HCT116 (cell line): ENCODE measurements at regions not wholly inside any gene's neighbourhood (a gene's known extent, or its start where the extent isn't known, plus 50 kb on each side); places are given as distances from the start of the nearest gene placed in this dataset.

Source experiments
- CBX3 ChIP-seq: IDR thresholded peaks from 2 replicates; pipeline ENCODE4 v1.6.1; 2012; ENCODE audit warnings: low read depth
- CEBPB ChIP-seq: IDR thresholded peaks from 2 replicates; pipeline ENCODE4 v1.6.1; 2012; ENCODE audit warnings: low read depth
- FOSL1 ChIP-seq: IDR thresholded peaks from 2 replicates; pipeline ENCODE4 v1.6.1; 2012; ENCODE audit warnings: low read depth
- JUND ChIP-seq: IDR thresholded peaks from 2 replicates; pipeline ENCODE4 v1.6.1; 2012
- POLR2A ChIP-seq: IDR thresholded peaks from 2 replicates; pipeline ENCODE4 v1.7.0; 2011; ENCODE audit warnings: borderline replicate concordance; ENCODE audit not compliant: insufficient read depth, insufficient read length; ENCODE audit errors: extremely low read depth
- POLR2AphosphoS5 ChIP-seq: IDR thresholded peaks from 2 replicates; pipeline ENCODE4 v1.6.1; 2011; ENCODE audit warnings: mild to moderate bottlenecking, low read depth, low read length, moderate library complexity
- ZFX ChIP-seq: fragments of 450-650 bp; IDR thresholded peaks from 2 replicates; pipeline ENCODE4 v1.6.1; 2017
- TF ChIP-seq, protein P1 (sequence below): IDR thresholded peaks from 2 replicates; pipeline ENCODE4 v1.6.1; 2012; ENCODE audit warnings: low read depth
- TF ChIP-seq, protein P2 (sequence below), 3 experiments: fragments of 200-600 bp in 1 of 3; sonication (generic) in 1 of 3; IDR thresholded peaks in 2 of 3; conservative IDR thresholded peaks in 1 of 3; 2 replicates each; pipeline ENCODE4 v1.5.1; 2012 to 2017; ENCODE audit warnings: low read depth in 2 of 3, low read length in 2 of 3, antibody characterized with exemption in 1 of 3, borderline replicate concordance in 1 of 3, control low read depth in 1 of 3, mild to moderate bottlenecking in 1 of 3, mixed read lengths in 1 of 3, mixed run types in 1 of 3, moderate library complexity in 1 of 3; ENCODE audit not compliant: insufficient read depth in 1 of 3
- TF ChIP-seq, protein P3 (sequence below): IDR thresholded peaks from 2 replicates; pipeline ENCODE4 v1.6.1; 2011; ENCODE audit warnings: mild to moderate bottlenecking, low read length, moderate library complexity; ENCODE audit not compliant: insufficient replicate concordance; ENCODE audit errors: extremely low read depth

DNA sequence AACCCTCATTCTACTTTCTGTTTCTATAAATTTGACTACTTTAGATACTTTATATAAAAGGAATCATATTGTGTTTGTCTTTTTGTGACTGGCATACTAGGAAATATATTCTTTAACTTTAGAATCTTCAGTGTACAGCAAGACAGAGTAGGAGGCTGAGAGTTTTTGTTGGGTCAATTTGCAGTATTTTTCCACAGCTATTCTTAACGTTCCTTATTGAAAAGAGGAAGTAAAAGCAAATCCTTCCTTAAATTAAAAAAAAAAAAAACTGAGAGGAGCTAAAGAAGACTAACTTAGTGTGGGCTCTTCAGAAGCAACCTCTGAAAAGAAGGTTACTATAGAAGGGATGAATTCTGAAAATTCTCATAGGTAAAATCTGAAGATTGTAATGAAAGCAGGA, 1194.6 kb downstream of the ADGRL3 start:
- TF ChIP-seq, protein P1, sequence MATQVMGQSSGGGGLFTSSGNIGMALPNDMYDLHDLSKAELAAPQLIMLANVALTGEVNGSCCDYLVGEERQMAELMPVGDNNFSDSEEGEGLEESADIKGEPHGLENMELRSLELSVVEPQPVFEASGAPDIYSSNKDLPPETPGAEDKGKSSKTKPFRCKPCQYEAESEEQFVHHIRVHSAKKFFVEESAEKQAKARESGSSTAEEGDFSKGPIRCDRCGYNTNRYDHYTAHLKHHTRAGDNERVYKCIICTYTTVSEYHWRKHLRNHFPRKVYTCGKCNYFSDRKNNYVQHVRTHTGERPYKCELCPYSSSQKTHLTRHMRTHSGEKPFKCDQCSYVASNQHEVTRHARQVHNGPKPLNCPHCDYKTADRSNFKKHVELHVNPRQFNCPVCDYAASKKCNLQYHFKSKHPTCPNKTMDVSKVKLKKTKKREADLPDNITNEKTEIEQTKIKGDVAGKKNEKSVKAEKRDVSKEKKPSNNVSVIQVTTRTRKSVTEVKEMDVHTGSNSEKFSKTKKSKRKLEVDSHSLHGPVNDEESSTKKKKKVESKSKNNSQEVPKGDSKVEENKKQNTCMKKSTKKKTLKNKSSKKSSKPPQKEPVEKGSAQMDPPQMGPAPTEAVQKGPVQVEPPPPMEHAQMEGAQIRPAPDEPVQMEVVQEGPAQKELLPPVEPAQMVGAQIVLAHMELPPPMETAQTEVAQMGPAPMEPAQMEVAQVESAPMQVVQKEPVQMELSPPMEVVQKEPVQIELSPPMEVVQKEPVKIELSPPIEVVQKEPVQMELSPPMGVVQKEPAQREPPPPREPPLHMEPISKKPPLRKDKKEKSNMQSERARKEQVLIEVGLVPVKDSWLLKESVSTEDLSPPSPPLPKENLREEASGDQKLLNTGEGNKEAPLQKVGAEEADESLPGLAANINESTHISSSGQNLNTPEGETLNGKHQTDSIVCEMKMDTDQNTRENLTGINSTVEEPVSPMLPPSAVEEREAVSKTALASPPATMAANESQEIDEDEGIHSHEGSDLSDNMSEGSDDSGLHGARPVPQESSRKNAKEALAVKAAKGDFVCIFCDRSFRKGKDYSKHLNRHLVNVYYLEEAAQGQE, result no peak
- no peak for TF ChIP-seq CEBPB
- TF ChIP-seq, protein P2, sequence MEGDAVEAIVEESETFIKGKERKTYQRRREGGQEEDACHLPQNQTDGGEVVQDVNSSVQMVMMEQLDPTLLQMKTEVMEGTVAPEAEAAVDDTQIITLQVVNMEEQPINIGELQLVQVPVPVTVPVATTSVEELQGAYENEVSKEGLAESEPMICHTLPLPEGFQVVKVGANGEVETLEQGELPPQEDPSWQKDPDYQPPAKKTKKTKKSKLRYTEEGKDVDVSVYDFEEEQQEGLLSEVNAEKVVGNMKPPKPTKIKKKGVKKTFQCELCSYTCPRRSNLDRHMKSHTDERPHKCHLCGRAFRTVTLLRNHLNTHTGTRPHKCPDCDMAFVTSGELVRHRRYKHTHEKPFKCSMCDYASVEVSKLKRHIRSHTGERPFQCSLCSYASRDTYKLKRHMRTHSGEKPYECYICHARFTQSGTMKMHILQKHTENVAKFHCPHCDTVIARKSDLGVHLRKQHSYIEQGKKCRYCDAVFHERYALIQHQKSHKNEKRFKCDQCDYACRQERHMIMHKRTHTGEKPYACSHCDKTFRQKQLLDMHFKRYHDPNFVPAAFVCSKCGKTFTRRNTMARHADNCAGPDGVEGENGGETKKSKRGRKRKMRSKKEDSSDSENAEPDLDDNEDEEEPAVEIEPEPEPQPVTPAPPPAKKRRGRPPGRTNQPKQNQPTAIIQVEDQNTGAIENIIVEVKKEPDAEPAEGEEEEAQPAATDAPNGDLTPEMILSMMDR (IDR thresholded peaks at IDR 0.05 in 2 of 3, conservative IDR thresholded peaks at IDR 0.05 in 1 of 3; ENCODE audit: borderline replicate concordance in 1 of 3, insufficient read depth in 1 of 3, low read depth in 2 of 3, low read length in 2 of 3), result no peak
- no peak for TF ChIP-seq POLR2AphosphoS5
- no peak for TF ChIP-seq ZFX
- TF ChIP-seq POLR2A, result no peak
- TF ChIP-seq, protein P3, sequence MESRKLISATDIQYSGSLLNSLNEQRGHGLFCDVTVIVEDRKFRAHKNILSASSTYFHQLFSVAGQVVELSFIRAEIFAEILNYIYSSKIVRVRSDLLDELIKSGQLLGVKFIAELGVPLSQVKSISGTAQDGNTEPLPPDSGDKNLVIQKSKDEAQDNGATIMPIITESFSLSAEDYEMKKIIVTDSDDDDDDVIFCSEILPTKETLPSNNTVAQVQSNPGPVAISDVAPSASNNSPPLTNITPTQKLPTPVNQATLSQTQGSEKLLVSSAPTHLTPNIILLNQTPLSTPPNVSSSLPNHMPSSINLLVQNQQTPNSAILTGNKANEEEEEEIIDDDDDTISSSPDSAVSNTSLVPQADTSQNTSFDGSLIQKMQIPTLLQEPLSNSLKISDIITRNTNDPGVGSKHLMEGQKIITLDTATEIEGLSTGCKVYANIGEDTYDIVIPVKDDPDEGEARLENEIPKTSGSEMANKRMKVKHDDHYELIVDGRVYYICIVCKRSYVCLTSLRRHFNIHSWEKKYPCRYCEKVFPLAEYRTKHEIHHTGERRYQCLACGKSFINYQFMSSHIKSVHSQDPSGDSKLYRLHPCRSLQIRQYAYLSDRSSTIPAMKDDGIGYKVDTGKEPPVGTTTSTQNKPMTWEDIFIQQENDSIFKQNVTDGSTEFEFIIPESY, result no peak
- TF ChIP-seq CBX3, result no peak
- TF ChIP-seq JUND, result no peak
- no peak for TF ChIP-seq FOSL1
